ENCODE measurements at regions not wholly inside any gene's neighbourhood (a gene's known extent, or its start where the extent isn't known, plus 50 kb on each side); places are given as distances from the start of the nearest gene placed in this dataset.

DNA sequence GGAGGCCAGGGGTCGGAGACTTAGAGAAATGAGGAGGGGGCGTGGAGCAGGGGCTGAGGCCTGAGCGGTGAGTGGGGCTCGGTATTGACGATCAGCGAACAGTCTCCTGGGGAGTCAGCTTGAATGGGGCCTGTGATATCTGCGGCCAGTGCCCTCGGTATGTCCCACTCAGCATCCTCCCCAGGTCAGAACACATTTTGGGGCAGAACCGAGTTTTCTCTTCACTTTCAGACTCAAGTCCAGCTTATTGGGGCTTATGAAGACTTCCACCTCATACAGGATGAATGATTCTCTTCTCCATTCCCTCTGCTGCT, 82.6 kb downstream of the RRM2 start:
- H2AK5ac ChIP-seq (ENCODE audit: insufficient read length, low read length) = no peak overlapping the region
- H3K27me3 ChIP-seq (ENCODE audit: insufficient read depth, low read length) = no peaks in the 10 kb centered on the region
- no peak overlapping the region for H2BK12ac ChIP-seq (ENCODE audit: insufficient read length, low read depth, low read length)
- Mint-ChIP-seq H3K9me3 (no peaks in the 10 kb centered on the region), H3K4me1 (no peaks in the 10 kb centered on the region), H3K27ac (peak overlapping the region in 1 of 3 experiments; percentile 20; a peak in 2 of 7 replicates), H3K27me3 (ENCODE audit: low read depth) (peaks cover 8% of the 10 kb centered on the region), H3K4me3 (no peak overlapping the region), H3K36me3 (ENCODE audit: insufficient read depth in 1 of 3, low read depth in 3 of 3) (peaks cover 2 to 9% (median 4%) of the 10 kb centered on the region in 3 experiments; a peak in 5 of 7 replicates)
- H3K14ac ChIP-seq (ENCODE audit: insufficient read depth, low read length) = no peak overlapping the region
- no peak overlapping the region for H4K5ac ChIP-seq (ENCODE audit: insufficient read length, low read depth, low read length)
- H2AFZ ChIP-seq (ENCODE audit: low read length) = no peak overlapping the region
- H4K91ac ChIP-seq (ENCODE audit: insufficient read length, low read depth, low read length) = no peak overlapping the region
- no peak overlapping the region for H4K8ac ChIP-seq (replicated peaks; ENCODE audit: insufficient read length, low read depth, low read length)
- no peak overlapping the region for H2BK20ac ChIP-seq (ENCODE audit: low read depth, low read length, poor library complexity, severe bottlenecking)
- TF ChIP-seq, protein P1, sequence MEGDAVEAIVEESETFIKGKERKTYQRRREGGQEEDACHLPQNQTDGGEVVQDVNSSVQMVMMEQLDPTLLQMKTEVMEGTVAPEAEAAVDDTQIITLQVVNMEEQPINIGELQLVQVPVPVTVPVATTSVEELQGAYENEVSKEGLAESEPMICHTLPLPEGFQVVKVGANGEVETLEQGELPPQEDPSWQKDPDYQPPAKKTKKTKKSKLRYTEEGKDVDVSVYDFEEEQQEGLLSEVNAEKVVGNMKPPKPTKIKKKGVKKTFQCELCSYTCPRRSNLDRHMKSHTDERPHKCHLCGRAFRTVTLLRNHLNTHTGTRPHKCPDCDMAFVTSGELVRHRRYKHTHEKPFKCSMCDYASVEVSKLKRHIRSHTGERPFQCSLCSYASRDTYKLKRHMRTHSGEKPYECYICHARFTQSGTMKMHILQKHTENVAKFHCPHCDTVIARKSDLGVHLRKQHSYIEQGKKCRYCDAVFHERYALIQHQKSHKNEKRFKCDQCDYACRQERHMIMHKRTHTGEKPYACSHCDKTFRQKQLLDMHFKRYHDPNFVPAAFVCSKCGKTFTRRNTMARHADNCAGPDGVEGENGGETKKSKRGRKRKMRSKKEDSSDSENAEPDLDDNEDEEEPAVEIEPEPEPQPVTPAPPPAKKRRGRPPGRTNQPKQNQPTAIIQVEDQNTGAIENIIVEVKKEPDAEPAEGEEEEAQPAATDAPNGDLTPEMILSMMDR (conservative IDR thresholded peaks at IDR 0.05) = no peak
- H3K56ac ChIP-seq (ENCODE audit: insufficient read length, low read depth, low read length) = no peak overlapping the region
- H3K4me2 ChIP-seq (ENCODE audit: insufficient read depth, insufficient read length, low read length) = no peak overlapping the region
- H3K9ac ChIP-seq (ENCODE audit: extremely low read depth, insufficient read length, low read length) = no peak overlapping the region
- no peaks in the 10 kb centered on the region for H3K79me2 ChIP-seq (ENCODE audit: insufficient read depth, low read length)
- H3K23ac ChIP-seq (ENCODE audit: insufficient read length, low read depth, low read length) = no peak overlapping the region
- no peak overlapping the region for H3K18ac ChIP-seq (ENCODE audit: insufficient read length, low read depth, low read length)
- no peak overlapping the region for H3K27ac ChIP-seq (ENCODE audit: insufficient read length, low read depth, low read length)
- no peak overlapping the region for H3K4ac ChIP-seq (ENCODE audit: low read depth, low read length)
- no peak overlapping the region for H2BK5ac ChIP-seq (ENCODE audit: insufficient read length, low read length)
- H4K20me1 ChIP-seq (ENCODE audit: control insufficient read depth, insufficient read depth, insufficient read length) = no peaks in the 10 kb centered on the region
- WGBS (ENCODE audit: extremely low coverage, insufficient read length, low lambda C conversion rate) = no CpG with 5 or more reads among the region's 9 CpGs
- H3K23me2 ChIP-seq (ENCODE audit: insufficient read length, low read depth, low read length, poor library complexity, severe bottlenecking) = no peaks in the 10 kb centered on the region
- H2BK15ac ChIP-seq (ENCODE audit: low read depth, low read length) = no peak overlapping the region
- H3T11ph ChIP-seq (ENCODE audit: low read length) = no peak overlapping the region
- no peaks in the 10 kb centered on the region for H3K79me1 ChIP-seq (ENCODE audit: insufficient read depth, low read depth, low read length, poor library complexity, severe bottlenecking)
- H2BK120ac ChIP-seq (ENCODE audit: low read depth, low read length, poor library complexity, severe bottlenecking) = no peak overlapping the region
- no peak for DNase-seq
- H3K4me1 ChIP-seq (ENCODE audit: insufficient read depth, low read length) = no peaks in the 10 kb centered on the region
- H3K9me3 ChIP-seq (ENCODE audit: control insufficient read depth, low read depth, low read length) = no peaks in the 10 kb centered on the region
